Memory B cell (primary cell): ENCODE measurements at regions not wholly inside any gene's neighbourhood (a gene's known extent, or its start where the extent isn't known, plus 50 kb on each side); places are given as distances from the start of the nearest gene placed in this dataset.

ENCODE experiments used
- ATAC-seq: fragments of 150-1000 bp; cut with Tn5 transposase; 2 replicates; pipeline ENCODE4 v1.10.0; 2021; ENCODE audit warnings: low read depth, mild to moderate bottlenecking, moderate library complexity
- DNase-seq, 2 donors: peaks; one replicate each; pipeline ENCODE4 v3.0.0; 2022; ENCODE audit warnings: low spot score in 2 of 2
- H3K27ac Mint-ChIP-seq: one replicate; pipeline ENCODE4 v1.8.0; 2022; ENCODE audit warnings: mild to moderate bottlenecking, moderate library complexity, mixed read lengths
- H3K27me3 Mint-ChIP-seq: one replicate; pipeline ENCODE4 v1.8.0; 2022; ENCODE audit warnings: mixed read lengths
- H3K36me3 Mint-ChIP-seq: one replicate; pipeline ENCODE4 v1.8.0; 2022; ENCODE audit warnings: mild to moderate bottlenecking, mixed read lengths
- H3K4me1 Mint-ChIP-seq: one replicate; pipeline ENCODE4 v1.8.0; 2022; ENCODE audit warnings: mixed read lengths
- H3K4me3 Mint-ChIP-seq: one replicate; pipeline ENCODE4 v1.8.0; 2022; ENCODE audit warnings: mild to moderate bottlenecking, moderate library complexity, mixed read lengths
- H3K9me3 Mint-ChIP-seq: one replicate; pipeline ENCODE4 v1.8.0; 2022; ENCODE audit warnings: mixed read lengths

GRCh38 chr10:90148116-90148855, 446.9 kb downstream of the KIF20B start:
- DNase-seq, result no peak
- Mint-ChIP-seq H3K27me3 (no peaks in the 10 kb centered on the region), H3K9me3 (no peaks in the 10 kb centered on the region), H3K4me3 (no peak overlapping the region), H3K36me3 (no peaks in the 10 kb centered on the region), H3K4me1 (no peaks in the 10 kb centered on the region), H3K27ac (no peak overlapping the region)
- no peak for ATAC-seq

DNA sequence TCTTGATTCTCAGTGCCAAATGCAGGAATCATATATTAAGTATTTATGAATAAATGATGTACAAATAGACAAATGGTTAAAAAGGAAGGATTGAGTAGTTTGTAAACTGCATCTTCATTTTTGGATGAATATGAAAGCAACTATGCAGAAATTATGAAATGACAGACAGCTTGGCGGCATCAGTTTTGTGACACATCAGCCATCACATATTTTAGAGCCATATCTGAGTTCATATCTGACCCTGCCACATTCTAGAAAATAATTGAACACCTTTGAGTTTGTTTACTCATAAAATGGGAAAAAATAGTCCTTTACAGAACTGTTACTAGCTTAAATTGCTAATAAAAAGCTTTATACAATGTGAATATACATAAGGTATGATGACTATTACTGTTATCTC, 448.2 kb downstream of the KIF20B start:
- Mint-ChIP-seq H3K9me3 (no peaks in the 10 kb centered on the region), H3K27ac (no peak overlapping the region), H3K4me3 (no peak overlapping the region), H3K36me3 (no peaks in the 10 kb centered on the region), H3K27me3 (no peaks in the 10 kb centered on the region), H3K4me1 (no peaks in the 10 kb centered on the region)
- no peak for DNase-seq
- no peak for ATAC-seq

DNA sequence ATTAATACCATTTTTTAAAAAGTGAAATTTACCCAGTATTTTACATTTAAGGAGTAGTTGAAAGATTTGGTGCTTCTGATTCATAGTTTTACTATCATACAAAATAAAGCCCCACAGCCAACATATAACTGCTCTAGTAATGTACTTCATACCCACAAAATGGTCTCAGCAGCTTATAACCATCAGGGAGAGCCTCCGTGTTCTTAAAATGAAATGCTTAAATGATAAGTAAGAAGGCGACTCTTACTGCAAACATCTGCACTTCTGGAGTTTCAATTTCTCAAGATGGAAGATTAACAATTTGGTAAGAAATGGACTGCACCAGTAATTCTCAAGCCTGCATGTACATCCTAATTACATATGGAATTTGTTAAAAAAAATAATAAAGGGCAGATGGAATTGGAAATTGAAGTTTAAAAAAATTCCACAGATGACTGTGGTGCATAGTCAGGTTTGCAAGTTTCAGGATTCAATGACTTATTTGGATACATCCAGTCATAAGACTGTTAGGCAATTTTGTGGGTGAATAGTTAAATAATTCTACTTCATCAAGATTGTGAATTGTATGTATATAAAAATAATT, 461.0 kb downstream of the KIF20B start:
- no peak overlapping the region for H3K27ac Mint-ChIP-seq
- H3K27me3 Mint-ChIP-seq, result peaks cover 5% of the 10 kb centered on the region
- DNase-seq (no peak), ATAC-seq (no peak)
- H3K4me1 Mint-ChIP-seq, result no peaks in the 10 kb centered on the region
- H3K36me3 Mint-ChIP-seq, result no peaks in the 10 kb centered on the region
- no peak overlapping the region for H3K4me3 Mint-ChIP-seq
- peaks cover 2% of the 10 kb centered on the region for H3K9me3 Mint-ChIP-seq

DNA sequence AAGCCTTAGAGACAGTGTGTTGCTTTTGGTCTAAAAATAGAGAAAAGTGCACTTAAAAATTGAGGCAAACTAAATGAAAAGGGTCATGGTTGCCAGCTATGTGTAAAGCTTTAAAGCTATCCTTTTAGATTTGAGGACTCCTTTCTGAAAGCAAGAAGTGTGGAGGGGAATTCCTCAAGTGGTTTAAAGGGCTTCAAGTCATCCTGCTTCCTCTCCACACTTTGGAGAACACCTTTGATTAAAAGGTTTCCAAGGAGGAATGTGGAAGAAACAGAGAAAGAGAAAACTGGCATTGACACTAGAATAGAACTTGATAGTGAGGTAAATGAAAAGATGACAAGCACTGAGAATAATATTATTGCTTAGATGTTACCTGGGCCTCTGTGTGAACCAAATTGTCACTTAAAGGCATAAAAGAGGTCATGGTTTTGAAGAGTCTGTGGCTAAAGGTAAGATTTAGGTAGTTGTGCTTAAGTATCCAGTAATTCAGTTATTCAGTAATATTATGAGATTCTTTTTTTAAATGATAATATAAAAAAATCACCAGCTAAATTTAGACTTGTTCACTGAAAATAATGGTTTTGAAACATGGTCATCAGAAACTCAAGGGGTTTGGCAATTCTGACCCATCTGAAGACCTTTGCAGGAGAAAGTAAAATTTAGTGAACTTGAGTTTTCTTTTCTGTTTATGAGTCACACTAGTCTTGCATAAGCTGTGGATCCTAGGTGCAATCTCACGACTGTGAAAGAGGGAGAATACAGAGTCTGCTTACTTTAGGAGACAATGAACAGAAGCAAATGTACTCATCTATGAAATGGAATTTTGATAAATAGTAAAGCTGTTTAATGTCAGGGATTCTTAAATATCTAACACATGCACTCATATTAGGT, 466.0 kb downstream of the KIF20B start:
- DNase-seq, result no peak
- Mint-ChIP-seq H3K27ac (no peak overlapping the region), H3K4me3 (no peak overlapping the region), H3K9me3 (peaks cover 6% of the 10 kb centered on the region), H3K36me3 (no peaks in the 10 kb centered on the region), H3K4me1 (no peaks in the 10 kb centered on the region), H3K27me3 (peaks cover 2% of the 10 kb centered on the region)
- no peak for ATAC-seq

DNA sequence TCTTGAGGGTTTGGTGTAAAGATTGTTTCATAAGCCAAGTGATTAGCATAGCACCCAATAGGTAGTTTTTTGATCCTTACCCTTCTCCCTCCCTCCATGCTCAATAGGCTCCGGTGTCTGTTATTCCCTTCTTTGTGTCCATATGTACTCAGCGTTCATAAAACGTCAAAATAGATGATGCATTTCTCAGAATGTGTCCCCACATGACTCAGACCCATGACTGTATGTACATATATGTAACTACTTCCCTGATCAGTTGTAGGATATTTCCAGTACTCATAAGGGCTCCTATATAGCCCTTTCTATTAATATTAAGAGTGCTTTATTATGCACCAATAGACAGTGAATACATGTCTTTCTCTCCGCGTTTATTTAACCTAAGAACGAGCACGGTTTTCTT, 466.9 kb downstream of the KIF20B start:
- H3K9me3 Mint-ChIP-seq, result peaks cover 6% of the 10 kb centered on the region
- H3K27me3 Mint-ChIP-seq, result peaks cover 2% of the 10 kb centered on the region
- peaks cover 1% of the 10 kb centered on the region for H3K36me3 Mint-ChIP-seq
- no peak overlapping the region for H3K27ac Mint-ChIP-seq
- no peaks in the 10 kb centered on the region for H3K4me1 Mint-ChIP-seq
- DNase-seq, result no peak
- H3K4me3 Mint-ChIP-seq, result no peak overlapping the region
- no peak for ATAC-seq

DNA sequence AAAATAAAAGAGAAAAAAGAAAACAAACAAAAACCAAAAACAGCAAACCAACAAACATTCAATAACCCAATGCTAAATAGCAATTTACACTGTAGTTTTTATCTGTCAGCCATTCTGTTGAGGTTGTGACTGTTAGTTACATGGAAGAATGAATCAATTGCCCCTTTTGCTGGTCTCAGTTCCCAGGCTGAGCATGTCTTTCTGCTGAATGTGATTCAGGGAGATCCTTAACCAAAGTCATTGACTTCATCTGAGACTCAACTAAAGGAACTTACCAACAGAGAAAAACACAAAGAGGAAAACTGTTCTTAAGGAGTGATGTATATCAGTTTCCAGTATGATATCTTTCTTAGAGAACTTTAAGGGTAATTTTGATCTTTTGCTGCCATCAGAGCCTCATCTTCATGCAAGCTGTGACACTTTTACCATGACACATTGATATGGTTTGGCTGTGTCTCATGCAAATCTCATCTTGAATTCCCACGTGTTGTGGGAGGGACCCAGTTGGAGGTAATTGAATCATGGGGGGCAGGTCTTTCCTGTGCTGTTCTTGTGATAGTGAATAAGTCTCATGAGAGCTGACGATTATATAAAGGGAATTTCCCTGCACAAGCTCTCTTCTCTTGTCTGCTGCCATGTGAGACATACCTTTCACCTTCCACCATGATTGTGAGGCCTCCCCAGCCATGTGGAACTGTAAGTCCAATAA, 469.8 kb downstream of the KIF20B start:
- peaks cover 1% of the 10 kb centered on the region for H3K36me3 Mint-ChIP-seq
- DNase-seq (no peak), ATAC-seq (no peak)
- H3K27ac Mint-ChIP-seq, result no peak overlapping the region
- peaks cover 4% of the 10 kb centered on the region for H3K9me3 Mint-ChIP-seq
- no peak overlapping the region for H3K4me3 Mint-ChIP-seq
- peaks cover under 1% of the 10 kb centered on the region for H3K27me3 Mint-ChIP-seq
- no peaks in the 10 kb centered on the region for H3K4me1 Mint-ChIP-seq

DNA sequence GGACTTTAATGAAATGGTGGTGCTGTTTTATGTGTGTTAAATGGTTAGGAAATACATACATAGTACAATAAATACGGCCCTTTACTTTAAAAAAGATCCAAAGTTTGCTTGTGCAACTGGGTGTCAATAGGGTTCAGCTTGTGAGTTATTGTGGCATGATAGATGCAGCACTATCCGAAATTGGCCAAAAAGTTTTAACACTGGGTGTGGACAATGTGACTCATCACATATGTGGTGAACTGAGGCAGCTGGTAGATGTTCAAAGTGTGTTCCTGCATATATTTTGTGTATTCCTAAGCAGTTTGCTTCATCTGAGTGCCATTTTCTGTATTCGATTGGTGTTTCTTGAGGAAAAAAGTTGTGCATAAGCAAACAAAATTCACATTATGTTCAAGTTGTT, 473.1 kb downstream of the KIF20B start:
- no peak for ATAC-seq
- no peak for DNase-seq
- Mint-ChIP-seq H3K27me3 (no peaks in the 10 kb centered on the region), H3K36me3 (peaks cover 1% of the 10 kb centered on the region), H3K4me1 (no peaks in the 10 kb centered on the region), H3K4me3 (no peak overlapping the region), H3K27ac (no peak overlapping the region), H3K9me3 (peaks cover 6% of the 10 kb centered on the region)

GRCh38 chr10:90175161-90175681, 473.8 kb downstream of the KIF20B start:
- no peak for ATAC-seq
- no peak for DNase-seq

GRCh38 chr10:90179696-90180407, 478.5 kb downstream of the KIF20B start:
- H3K36me3 Mint-ChIP-seq, result no peaks in the 10 kb centered on the region
- no peak for ATAC-seq
- H3K4me1 Mint-ChIP-seq, result no peaks in the 10 kb centered on the region
- no peak overlapping the region for H3K4me3 Mint-ChIP-seq
- H3K27ac Mint-ChIP-seq, result no peak overlapping the region
- peaks cover 3% of the 10 kb centered on the region for H3K9me3 Mint-ChIP-seq
- no peaks in the 10 kb centered on the region for H3K27me3 Mint-ChIP-seq
- no peak for DNase-seq

More at GRCh38 chr10:90175161-90175681, 473.8 kb downstream of the KIF20B start:
- H3K36me3 Mint-ChIP-seq, result peaks cover 1% of the 10 kb centered on the region
- no peaks in the 10 kb centered on the region for H3K4me1 Mint-ChIP-seq
- H3K4me3 Mint-ChIP-seq, result no peak overlapping the region
- peaks cover 6% of the 10 kb centered on the region for H3K9me3 Mint-ChIP-seq
- H3K27me3 Mint-ChIP-seq, result no peaks in the 10 kb centered on the region
- H3K27ac Mint-ChIP-seq, result no peak overlapping the region

DNA sequence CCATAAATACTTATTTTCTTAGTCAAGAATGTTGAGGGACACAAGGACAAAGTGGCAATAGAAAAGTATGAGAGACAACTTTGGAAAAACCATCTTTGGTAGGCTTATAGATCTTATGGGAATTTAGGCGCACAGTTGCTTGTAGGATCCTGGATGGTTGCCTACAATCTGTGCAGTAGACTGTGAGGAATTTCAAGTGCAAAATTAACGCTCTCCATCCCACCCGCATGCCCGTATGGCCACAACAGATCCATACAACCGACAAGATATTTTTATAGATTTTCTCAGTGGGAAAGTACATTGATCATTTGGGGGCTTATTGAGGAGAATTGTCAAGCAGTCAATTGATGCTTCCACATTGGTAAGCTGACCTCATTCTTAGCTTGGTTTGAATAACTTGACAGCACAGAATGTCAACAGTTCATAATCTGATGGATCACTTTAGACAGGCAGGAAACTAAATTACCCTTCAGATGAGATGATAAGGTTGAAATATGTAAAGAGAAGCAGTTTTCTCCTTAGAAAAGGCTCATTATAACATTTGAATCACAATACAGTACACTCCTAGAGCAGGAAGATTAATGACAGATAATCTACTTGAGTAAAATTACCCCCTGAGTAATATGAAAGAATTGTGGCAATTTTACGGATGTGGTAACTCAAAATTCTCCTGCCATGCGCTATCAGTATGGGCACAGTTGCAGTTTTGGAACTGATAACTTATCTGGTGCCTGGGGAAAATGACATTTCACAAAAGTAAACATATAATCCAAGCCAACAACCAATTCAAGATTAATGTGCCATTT, 479.7 kb downstream of the KIF20B start:
- H3K27me3 Mint-ChIP-seq, result no peaks in the 10 kb centered on the region
- H3K4me1 Mint-ChIP-seq, result no peaks in the 10 kb centered on the region

DNA sequence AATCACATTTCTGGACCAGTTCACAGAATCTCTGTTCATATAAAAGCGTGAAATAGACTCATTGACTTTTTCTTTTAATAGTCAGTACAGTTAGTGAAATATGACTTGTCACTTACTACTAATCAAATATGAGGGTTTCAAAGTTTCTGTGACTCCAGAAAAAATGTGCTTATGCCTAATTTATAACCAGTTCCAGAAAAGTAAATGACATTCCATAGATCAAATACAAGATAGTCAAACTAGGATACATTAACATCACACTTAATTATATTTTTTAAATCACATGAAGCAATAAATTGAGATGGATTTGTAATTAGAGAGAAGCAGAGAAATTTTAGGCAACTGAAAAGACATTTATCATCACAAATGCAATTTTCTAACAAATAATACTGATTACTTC, 491.4 kb downstream of the KIF20B start:
- ATAC-seq, result no peak

More for the DNA sequence above, 479.7 kb downstream of the KIF20B start:
- ATAC-seq, result no peak
- no peak for DNase-seq
- no peak overlapping the region for H3K4me3 Mint-ChIP-seq
- peaks cover 3% of the 10 kb centered on the region for H3K9me3 Mint-ChIP-seq
- H3K36me3 Mint-ChIP-seq, result no peaks in the 10 kb centered on the region
- no peak overlapping the region for H3K27ac Mint-ChIP-seq

GRCh38 chr10:90193240-90193985, 492.0 kb downstream of the KIF20B start:
- no peaks in the 10 kb centered on the region for H3K9me3 Mint-ChIP-seq
- ATAC-seq (no peak), DNase-seq (no peak)
- H3K36me3 Mint-ChIP-seq, result no peaks in the 10 kb centered on the region
- no peak overlapping the region for H3K27ac Mint-ChIP-seq
- H3K4me3 Mint-ChIP-seq, result no peak overlapping the region
- H3K27me3 Mint-ChIP-seq, result no peaks in the 10 kb centered on the region
- no peaks in the 10 kb centered on the region for H3K4me1 Mint-ChIP-seq

More for the DNA sequence above, 491.4 kb downstream of the KIF20B start:
- Mint-ChIP-seq H3K4me1 (no peaks in the 10 kb centered on the region), H3K27ac (no peak overlapping the region), H3K9me3 (no peaks in the 10 kb centered on the region), H3K4me3 (no peak overlapping the region), H3K27me3 (no peaks in the 10 kb centered on the region), H3K36me3 (no peaks in the 10 kb centered on the region)
- DNase-seq, result no peak
